SK-N-DZ (cell line): ENCODE measurements at regions not wholly inside any gene's neighbourhood (a gene's known extent, or its start where the extent isn't known, plus 50 kb on each side); places are given as distances from the start of the nearest gene placed in this dataset.

Experiments
- small RNA-seq, 2 experiments: library from RNA; depleted of rRNA; stranded (forward); fragments of <200 nt; gene quantifications; one replicate each; pipeline ENCODE3, GENCODE V24; 2014

Small RNA genes lying in the stretch of these regions (small RNA-seq; reads per million reads assigned to genes)
- 0.16 to 1.9 reads per million in 2 experiments for gene RNA5-8SP4
